Osteoblast (primary cell): ENCODE measurements at regions not wholly inside any gene's neighbourhood (a gene's known extent, or its start where the extent isn't known, plus 50 kb on each side); places are given as distances from the start of the nearest gene placed in this dataset.

Experiments
- DNase-seq: peaks from one replicate; pipeline ENCODE4 v3.0.0; 2011; ENCODE audit warnings: low spot score, mixed read lengths; ENCODE audit not compliant: insufficient read length; ENCODE audit errors: missing footprints
- H2AFZ ChIP-seq: 2 replicates; pipeline ENCODE4 v1.6.0; 2011; ENCODE audit warnings: mild to moderate bottlenecking, low read length
- H3K27ac ChIP-seq: 2 replicates; pipeline ENCODE4 v1.5.1; 2011; ENCODE audit warnings: mild to moderate bottlenecking, low read depth, low read length, moderate library complexity
- H3K27me3 ChIP-seq: 2 replicates; pipeline ENCODE4 v1.6.0; 2012; ENCODE audit warnings: mild to moderate bottlenecking, control low read depth, inconsistent platforms, low read length, moderate library complexity; ENCODE audit not compliant: insufficient read depth
- H3K36me3 ChIP-seq: 2 replicates; pipeline ENCODE4 v1.5.1; 2011; ENCODE audit warnings: mild to moderate bottlenecking, low read length, control low read depth, moderate library complexity; ENCODE audit not compliant: insufficient read depth
- H3K4me1 ChIP-seq: 2 replicates; pipeline ENCODE4 v1.5.1; 2011; ENCODE audit warnings: mild to moderate bottlenecking, low read length, control low read depth, moderate library complexity; ENCODE audit not compliant: insufficient read depth
- H3K4me2 ChIP-seq: 2 replicates; pipeline ENCODE4 v1.6.0; 2011; ENCODE audit warnings: mild to moderate bottlenecking, low read length; ENCODE audit not compliant: insufficient read depth
- H3K4me3 ChIP-seq: fragments of 200-600 bp; sonication (generic); 3 replicates; pipeline ENCODE4 v1.5.1; 2012; ENCODE audit warnings: mild to moderate bottlenecking, low read length, inconsistent platforms; ENCODE audit not compliant: insufficient read depth
- H3K79me2 ChIP-seq: 2 replicates; pipeline ENCODE4 v1.6.0; 2012; ENCODE audit warnings: mild to moderate bottlenecking, low read length, control low read depth, inconsistent platforms; ENCODE audit not compliant: insufficient read depth
- H3K9me3 ChIP-seq: 2 replicates; pipeline ENCODE4 v1.5.1; 2011; ENCODE audit warnings: low read depth, low read length, control low read depth
- H4K20me1 ChIP-seq: 2 replicates; pipeline ENCODE4 v1.6.0; 2012; ENCODE audit warnings: mild to moderate bottlenecking, low read length, control low read depth; ENCODE audit not compliant: insufficient read depth
- CTCF ChIP-seq: IDR thresholded peaks from 2 replicates; pipeline ENCODE4 v1.5.1; 2011; ENCODE audit warnings: mild to moderate bottlenecking, low read depth, low read length, moderate library complexity; ENCODE audit errors: extremely low read depth

GRCh38 chr13:73940098-73940497, 194.1 kb downstream of the KLF12 start:
- peaks cover 14% of the 10 kb centered on the region for H3K36me3 ChIP-seq
- peaks cover 22% of the 10 kb centered on the region for H3K4me1 ChIP-seq
- H3K4me3 ChIP-seq = no peak overlapping the region

GRCh38 chr13:73939603-73940002, 194.6 kb downstream of the KLF12 start:
- Histone ChIP-seq H3K9me3 (no peaks in the 10 kb centered on the region), H3K4me2 (no peak overlapping the region), H2AFZ (no peak overlapping the region), H3K4me3 (no peak overlapping the region), H3K79me2 (peaks cover 92% of the 10 kb centered on the region), H3K27ac (peak overlapping the region; percentile 21), H3K36me3 (peaks cover 14% of the 10 kb centered on the region), H3K4me1 (peaks cover 23% of the 10 kb centered on the region), H3K27me3 (no peaks in the 10 kb centered on the region), H4K20me1 (peaks cover 4% of the 10 kb centered on the region)
- DNase-seq = no peak
- TF ChIP-seq CTCF = no peak

More at GRCh38 chr13:73940098-73940497, 194.1 kb downstream of the KLF12 start:
- Histone ChIP-seq H3K27ac (peak overlapping the region; percentile 21), H3K79me2 (peaks cover 92% of the 10 kb centered on the region), H3K9me3 (no peaks in the 10 kb centered on the region), H3K4me2 (no peak overlapping the region), H4K20me1 (peaks cover 4% of the 10 kb centered on the region), H3K27me3 (no peaks in the 10 kb centered on the region), H2AFZ (no peak overlapping the region)
- no peak for TF ChIP-seq CTCF
- no peak for DNase-seq

- no peak for TF ChIP-seq CTCF
- H3K79me2 ChIP-seq = peaks cover 92% of the 10 kb centered on the region
- no peak overlapping the region for H2AFZ ChIP-seq
- H3K4me3 ChIP-seq = no peak overlapping the region
- peaks cover 4% of the 10 kb centered on the region for H4K20me1 ChIP-seq
- H3K27me3 ChIP-seq = no peaks in the 10 kb centered on the region
- peaks cover 14% of the 10 kb centered on the region for H3K36me3 ChIP-seq
- DNase-seq = no peak
- peak overlapping the region; percentile 12 for H3K4me2 ChIP-seq
- no peaks in the 10 kb centered on the region for H3K9me3 ChIP-seq
- peaks cover 28% of the 10 kb centered on the region for H3K4me1 ChIP-seq
- peak overlapping the region; percentile 33 for H3K27ac ChIP-seq
Observed at GRCh38 chr13:73939071-73939380, 195.2 kb downstream of the KLF12 start.

GRCh38 chr13:73938372-73939070, 195.7 kb downstream of the KLF12 start:
- Histone ChIP-seq H4K20me1 (peaks cover 4% of the 10 kb centered on the region), H3K4me1 (peaks cover 27% of the 10 kb centered on the region), H3K27me3 (no peaks in the 10 kb centered on the region), H3K27ac (peak overlapping the region; percentile 56), H3K9me3 (no peaks in the 10 kb centered on the region), H3K36me3 (peaks cover 14% of the 10 kb centered on the region), H3K4me3 (no peak overlapping the region), H3K79me2 (peaks cover 92% of the 10 kb centered on the region), H3K4me2 (peak overlapping the region; percentile 57), H2AFZ (no peak overlapping the region)
- TF ChIP-seq CTCF = no peak
- DNase-seq = peak; percentile 54
